GM23248 (cell line): ENCODE measurements at regions not wholly inside any gene's neighbourhood (a gene's known extent, or its start where the extent isn't known, plus 50 kb on each side); places are given as distances from the start of the nearest gene placed in this dataset.

Experiments
- EZH2 ChIP-seq: fragments of 200-600 bp; sonication (generic); IDR thresholded peaks from 2 replicates; pipeline ENCODE4 v1.6.1; 2018; ENCODE audit warnings: antibody characterized with exemption, mild to moderate bottlenecking; ENCODE audit not compliant: insufficient read depth, poor library complexity, severe bottlenecking
- EZH2phosphoT487 ChIP-seq: fragments of 200-600 bp; sonication (generic); IDR thresholded peaks from 2 replicates; pipeline ENCODE4 v1.6.1; 2018; ENCODE audit warnings: antibody characterized with exemption, moderate library complexity, mild to moderate bottlenecking, low read depth; ENCODE audit not compliant: insufficient read depth

DNA sequence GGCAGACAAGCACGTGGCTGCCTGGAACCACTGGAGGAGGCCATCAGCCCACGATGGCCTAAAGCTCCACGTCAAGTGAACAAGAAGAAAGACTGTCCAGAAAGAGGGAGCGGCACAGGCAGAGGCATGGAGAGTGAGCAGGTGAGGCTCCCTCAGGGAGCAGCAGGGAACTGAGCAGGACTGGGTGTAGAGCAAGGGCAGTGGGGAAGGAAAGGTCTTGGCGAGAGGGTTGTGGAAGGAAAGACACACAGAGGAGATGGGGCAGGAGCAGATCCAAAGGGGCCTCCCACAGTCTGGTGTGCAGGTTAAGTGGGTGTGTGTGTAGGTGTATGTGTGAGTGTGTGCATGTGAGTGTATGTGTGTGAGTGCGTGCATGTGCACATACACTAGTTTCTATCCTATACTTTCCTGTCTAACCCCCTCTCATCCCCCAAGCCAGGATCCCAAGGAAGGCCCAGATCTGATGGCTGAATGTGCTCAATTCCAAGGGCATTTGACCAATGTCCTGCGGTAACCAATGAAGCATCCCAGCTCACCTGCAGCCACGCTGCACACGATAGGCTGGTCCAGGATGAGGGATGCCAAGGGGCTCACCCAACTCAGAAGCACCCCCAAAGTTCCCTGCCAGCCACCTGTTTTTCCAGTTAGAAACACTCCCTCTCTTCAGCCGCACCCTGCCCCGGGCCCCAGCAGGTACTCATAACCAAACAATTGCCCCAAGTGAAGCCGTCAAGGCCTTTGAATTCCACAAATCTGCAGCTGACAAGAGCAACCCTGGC is 262.5 kb upstream of the RAB6C start:
- no peak for TF ChIP-seq EZH2
- no peak for TF ChIP-seq EZH2phosphoT487
